CD4-positive, alpha-beta T cell treated with Interleukin-17A for 1 hour (primary cell): ENCODE measurements at regions not wholly inside any gene's neighbourhood (a gene's known extent, or its start where the extent isn't known, plus 50 kb on each side); places are given as distances from the start of the nearest gene placed in this dataset.
"Not testable (repeated sequence)": the region's sequence is repeated elsewhere in the genome, so short reads cannot be mapped to it uniquely, and the experiment has no call there.

ENCODE experiments used
- DNase-seq: peaks from one replicate; pipeline ENCODE4 v3.0.0-alpha.2; 2020

DNA sequence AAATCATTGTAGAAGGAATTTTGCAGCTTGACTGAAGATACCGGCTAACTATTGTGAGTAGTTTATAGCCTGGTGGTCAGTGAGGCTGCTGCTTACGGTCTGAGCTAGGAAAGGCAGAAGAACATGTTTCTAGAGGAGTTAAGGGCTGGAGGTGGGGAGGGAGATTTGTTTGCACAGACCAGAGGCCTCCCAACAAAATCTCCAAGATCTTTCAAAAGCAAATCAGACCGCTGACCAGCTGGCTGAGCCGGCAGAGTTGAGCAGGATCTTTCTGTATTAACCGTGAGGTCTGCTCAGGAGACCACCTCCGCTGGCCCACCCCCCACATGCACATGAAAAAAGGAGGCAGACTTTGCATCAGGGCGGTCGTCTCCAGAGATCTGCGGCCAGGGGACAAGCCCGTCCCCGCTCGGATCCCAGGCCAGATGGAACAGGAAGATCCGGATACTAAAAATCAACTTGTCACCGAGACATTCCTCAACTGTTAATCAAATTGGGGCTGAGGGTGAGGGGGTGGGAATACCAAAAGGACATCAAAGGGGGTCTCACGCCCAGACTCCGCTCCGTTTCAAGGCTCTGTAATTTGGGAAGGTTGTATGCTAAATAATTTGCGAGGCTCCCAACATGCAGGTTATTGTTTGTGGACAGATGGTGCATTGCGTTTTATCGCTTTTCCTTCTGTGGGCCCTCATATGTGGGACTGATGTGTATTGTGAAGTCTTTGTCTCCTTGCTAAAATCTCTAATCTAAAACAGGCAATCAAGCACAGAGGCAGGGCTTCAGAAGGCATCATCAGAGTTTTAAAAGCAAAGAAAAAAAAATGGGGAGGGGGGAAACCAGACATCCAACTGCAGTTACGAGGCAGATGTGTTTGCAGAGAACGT, 319.0 kb downstream of the ZNF536 start:
- DNase-seq: no peak

GRCh38 chr19:30690525-30690924, 318.3 kb downstream of the ZNF536 start:
- no peak for DNase-seq

- no peak for DNase-seq
Observed at GRCh38 chr19:30689474-30689873, 317.3 kb downstream of the ZNF536 start.

DNA sequence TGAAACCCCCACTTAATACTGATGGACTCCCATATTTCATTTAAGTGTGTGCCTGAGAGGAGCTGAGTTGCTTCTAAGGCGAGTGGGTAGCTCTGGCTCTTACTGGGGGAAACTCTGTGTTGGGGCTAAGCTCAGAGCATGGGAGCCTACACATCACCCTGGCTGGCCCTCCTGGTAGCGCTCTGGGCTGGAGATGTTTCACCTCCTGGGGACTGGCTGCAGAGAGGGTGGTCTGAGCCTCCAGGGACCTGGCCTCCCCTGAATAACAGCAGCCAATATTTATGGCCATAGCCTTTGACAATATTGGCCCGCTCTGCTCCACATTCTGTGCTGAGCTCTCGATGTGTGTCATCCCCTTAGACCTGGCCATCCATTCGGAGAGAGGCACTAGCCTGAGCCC, 316.5 kb downstream of the ZNF536 start:
- no peak for DNase-seq

DNA sequence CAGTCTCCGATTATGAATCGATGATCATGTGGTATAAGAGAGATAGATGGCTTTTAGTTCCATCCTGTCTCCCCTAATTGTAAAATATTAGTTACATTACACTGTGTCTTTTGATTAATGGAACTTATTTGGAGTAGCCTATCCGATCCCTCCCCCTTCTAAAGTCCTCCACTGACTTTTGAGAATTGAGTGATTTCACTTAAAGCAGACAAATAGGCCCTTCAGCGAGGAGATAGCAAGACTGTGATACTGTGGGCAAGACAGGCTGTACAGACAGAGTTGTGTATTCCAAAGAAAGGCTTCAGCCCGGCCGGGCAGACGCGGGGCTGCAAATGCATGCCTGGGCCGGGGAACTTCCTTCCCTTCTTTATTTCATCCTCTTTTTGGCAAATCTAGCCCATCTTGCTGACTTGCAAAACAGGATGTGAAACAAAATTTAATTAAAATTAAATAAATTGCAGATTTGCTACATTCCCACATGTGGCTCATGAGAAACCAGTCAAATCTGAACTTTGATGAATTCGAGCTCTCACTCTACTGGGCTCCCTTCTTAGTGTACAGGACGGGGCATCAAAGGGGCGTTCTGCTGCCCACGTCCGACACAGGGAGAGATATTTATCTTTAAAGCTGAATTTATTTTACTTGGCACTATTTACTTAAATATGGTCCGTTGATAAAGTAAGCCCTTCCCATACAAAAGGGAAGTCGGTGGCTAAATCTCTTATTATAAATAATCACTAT, 314.8 kb downstream of the ZNF536 start:
- DNase-seq: no peak

DNA sequence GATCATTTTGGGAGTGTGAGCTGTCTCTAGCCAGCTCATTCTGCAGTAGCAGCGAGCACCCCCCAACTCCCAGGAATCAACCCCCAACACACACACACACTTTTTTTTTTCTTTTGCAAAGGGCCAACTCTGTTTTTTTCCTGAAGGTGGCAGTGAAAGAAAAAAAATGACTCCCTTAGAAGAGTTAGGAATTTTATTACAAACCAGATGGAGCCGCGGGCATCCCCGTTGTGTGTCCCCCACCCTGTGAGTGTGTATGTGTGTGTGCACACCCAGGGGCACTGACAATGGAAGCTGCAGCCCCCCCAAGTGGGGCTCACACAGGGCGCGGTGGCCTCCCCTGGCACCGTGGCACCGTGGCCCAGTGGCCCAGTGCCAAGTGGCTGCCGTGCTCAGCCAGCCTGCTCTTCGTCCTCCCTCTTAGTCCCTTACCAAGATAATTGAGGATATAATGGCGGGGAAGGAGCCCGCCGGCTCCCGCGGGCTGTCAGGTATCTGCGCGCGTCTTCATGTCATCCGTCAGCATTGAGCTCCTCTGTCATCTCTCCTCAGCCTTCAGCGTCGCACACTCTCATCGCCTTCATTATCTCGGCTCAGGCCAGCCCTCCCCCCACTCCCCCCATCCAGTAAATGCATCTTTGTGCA, 314.1 kb downstream of the ZNF536 start:
- no peak for DNase-seq

- DNase-seq: no peak
Observed at GRCh38 chr19:30685426-30686000, 313.3 kb downstream of the ZNF536 start.

GRCh38 chr19:30684613-30685012, 312.4 kb downstream of the ZNF536 start:
- no peak for DNase-seq

DNA sequence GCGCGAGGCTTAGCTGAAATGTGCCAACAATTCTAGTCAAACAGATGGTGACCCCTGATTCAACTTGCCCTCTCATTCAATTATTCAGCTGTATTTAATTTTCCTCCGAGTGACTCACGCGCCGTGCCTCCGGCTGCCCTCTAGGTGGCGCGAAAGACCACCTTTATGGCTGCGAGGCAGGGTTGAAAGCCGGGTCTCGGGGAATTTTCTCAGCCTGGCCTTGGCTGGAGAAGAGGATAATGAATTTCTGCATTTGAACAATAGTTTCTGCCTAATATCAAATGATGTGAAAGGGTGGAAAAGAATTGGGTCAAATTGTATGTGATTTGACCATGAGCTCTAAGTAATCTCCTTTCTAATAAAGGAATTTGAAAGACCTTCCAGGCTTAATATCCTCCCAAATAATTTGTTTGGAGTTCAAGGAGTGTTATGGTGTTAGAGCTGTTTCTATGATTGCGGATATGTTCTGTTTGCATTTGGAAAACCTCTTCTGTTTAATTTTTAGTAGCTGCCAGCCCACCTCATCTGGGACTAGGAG, 310.9 kb downstream of the ZNF536 start:
- peak; percentile 32 for DNase-seq

GRCh38 chr19:30682146-30682998, 310.2 kb downstream of the ZNF536 start:
- no peak for DNase-seq

GRCh38 chr19:30681162-30682100, 309.2 kb downstream of the ZNF536 start:
- no peak for DNase-seq

GRCh38 chr19:30680399-30680798, 308.2 kb downstream of the ZNF536 start:
- not testable (repeated sequence) for DNase-seq

GRCh38 chr19:30679789-30680188, 307.6 kb downstream of the ZNF536 start:
- no peak for DNase-seq

GRCh38 chr19:30679153-30679702, 307.0 kb downstream of the ZNF536 start:
- no peak for DNase-seq

DNA sequence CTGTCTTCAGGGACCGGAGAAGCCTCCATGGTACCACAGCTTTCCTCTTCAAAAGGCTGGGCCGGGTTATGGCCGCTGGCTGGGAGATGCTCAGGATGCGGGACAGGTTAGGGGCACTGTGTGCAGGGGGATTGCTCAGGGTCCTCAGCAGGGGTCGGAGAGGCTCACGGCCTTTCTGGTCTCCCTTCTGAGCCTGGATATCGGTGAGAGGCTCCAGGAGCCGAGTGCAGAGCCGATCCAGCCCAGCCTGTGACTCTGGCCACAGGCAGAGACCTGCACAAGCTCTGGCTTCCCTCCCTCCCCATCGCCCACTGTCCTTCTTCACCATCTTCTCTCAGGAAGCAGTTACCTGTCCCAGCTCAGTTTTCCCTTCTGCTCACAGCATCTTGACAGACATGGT, 306.0 kb downstream of the ZNF536 start:
- DNase-seq: no peak

DNA sequence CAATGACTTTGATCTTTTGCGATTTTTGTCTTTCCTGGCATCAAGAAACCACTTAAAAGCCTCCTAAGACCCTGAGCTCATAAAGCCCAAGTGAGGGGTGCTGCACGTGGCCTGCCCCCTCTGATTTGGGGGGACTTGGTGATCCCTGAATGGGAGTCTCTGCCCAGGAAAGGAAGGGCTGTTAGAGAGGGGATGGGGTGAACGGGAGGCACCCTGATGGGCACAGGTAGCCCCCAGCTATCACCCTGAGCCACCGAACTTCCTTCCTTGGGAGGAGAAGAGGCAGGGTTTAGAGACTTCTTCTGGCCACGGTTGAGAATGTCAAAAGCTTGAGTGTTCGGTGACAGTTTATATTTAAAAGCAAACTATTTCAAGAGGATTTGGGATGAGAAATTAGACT, 305.5 kb downstream of the ZNF536 start:
- DNase-seq: no peak

GRCh38 chr19:30676990-30677679, 305.0 kb downstream of the ZNF536 start:
- no peak for DNase-seq

- DNase-seq: no peak
Observed at GRCh38 chr19:30675086-30675485, 302.9 kb downstream of the ZNF536 start.

DNA sequence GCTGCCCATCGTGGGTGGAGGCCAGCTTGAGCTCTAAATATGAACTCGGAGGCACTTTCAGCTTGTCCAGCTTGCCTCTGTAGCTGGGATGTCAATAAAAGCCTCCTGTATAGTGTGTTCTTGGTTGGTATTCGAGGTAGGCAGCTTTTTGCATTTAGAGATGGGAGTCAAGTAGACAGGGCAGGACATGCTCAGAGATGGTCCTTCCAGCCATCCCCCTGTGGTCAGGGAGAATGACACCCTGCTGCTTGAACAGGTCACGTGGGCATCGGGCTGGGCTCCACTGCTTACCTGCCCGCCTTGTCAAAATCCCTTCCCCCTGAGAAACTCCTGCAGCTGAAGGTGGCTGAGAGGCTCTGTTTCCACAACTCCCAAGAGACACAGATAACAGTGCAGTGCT, 302.5 kb downstream of the ZNF536 start:
- DNase-seq: no peak

DNA sequence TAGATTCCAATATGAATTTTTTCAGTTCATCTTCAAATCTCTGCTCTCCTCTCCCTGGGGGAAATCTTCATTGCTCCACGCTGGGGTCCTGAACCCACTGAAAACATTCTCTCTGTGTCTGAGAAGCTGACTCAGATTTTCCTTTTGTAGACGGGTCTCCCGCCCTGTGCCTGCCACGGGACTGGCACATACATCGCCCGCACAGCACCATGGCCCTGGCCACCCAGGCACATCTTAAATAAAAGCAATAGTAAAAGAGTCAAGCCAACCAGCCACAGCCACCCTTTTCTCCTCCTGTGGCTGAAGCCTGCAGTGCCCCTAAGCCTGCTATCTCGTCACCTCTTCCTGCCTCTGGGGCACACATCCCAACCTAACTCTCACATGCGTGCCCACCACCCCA, 301.2 kb downstream of the ZNF536 start:
- DNase-seq: no peak
